ENCODE measurements at regions not wholly inside any gene's neighbourhood (a gene's known extent, or its start where the extent isn't known, plus 50 kb on each side); places are given as distances from the start of the nearest gene placed in this dataset.

DNA sequence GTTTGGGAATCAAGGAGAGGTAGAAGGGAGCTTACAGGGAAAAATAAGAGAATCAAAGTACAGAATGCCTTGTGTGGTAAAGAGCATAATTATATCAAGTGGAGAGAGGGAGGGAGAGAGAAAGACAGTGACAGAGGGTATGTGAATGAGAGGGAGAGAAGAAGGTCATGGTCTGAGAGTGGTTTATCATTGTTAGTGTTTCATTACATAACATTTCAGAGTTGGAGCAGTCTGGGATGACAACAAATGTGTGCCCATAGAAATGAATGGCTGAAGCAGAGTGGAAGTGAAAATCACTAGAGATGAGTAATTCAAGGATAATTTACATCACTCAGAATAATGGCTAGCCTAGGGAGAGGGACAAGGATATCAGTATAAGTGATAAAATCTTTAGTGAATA, 799.2 kb downstream of the TLE1 start:
- no peak overlapping the region for H3K9ac ChIP-seq (ENCODE audit: insufficient read depth in 1 of 2, low read depth in 2 of 2, low read length in 2 of 2)
- no TSS peak for BruUV-seq (replicated peaks)
- no peaks in the 10 kb centered on the region for H3K27me3 ChIP-seq (ENCODE audit: control insufficient read depth in 2 of 2, insufficient read depth in 2 of 2, low read length in 2 of 2)
- no peak overlapping the region for H3K4me2 ChIP-seq (ENCODE audit: insufficient read depth, low read length)
- no peak overlapping the region for H3K4me3 ChIP-seq
- H2AFZ ChIP-seq (ENCODE audit: low read depth, low read length): no peak overlapping the region
- intact Hi-C loops (cut with micrococcal nuclease): no loop called here
- H4K20me1 ChIP-seq (replicated peaks; ENCODE audit: control insufficient read depth, insufficient read depth, low read length): no peaks in the 10 kb centered on the region
- no peaks in the 10 kb centered on the region for H3K4me1 ChIP-seq (replicated peaks in 1 of 2; ENCODE audit: control insufficient read depth in 2 of 2, insufficient read depth in 2 of 2, low read length in 2 of 2)
- DNase-seq (ENCODE audit: extremely low read depth in 1 of 4, low spot score in 3 of 4) (no peak), FAIRE-seq (no peak), ATAC-seq (no peak)
- H3K27ac ChIP-seq (ENCODE audit: extremely low read depth, low read depth, low read length): no peak overlapping the region
- no peaks in the 10 kb centered on the region for H3K79me2 ChIP-seq (ENCODE audit: control insufficient read depth, insufficient read depth, low read length)
- no peaks in the 10 kb centered on the region for H3K36me3 ChIP-seq (ENCODE audit: control insufficient read depth, insufficient read depth, low read length)
- no peaks in the 10 kb centered on the region for H3K9me3 ChIP-seq (replicated peaks; ENCODE audit: control insufficient read depth, insufficient read depth, low read depth, low read length)
- H3K9me1 ChIP-seq (ENCODE audit: control insufficient read depth, insufficient read depth, low read length): no peaks in the 10 kb centered on the region
- in situ Hi-C loops (cut with MboI): no loop called here
- ChIA-PET POLR2A (no interaction called here), CTCF (ENCODE audit: low intra/inter-chr PET ratio) (interaction anchor here (0.7 kb wide), 1 partner anchor 41 kb away, joined by 3 read pairs; no protein-coding TSS in a partner anchor)
- TF ChIP-seq ZKSCAN3 (CRISPR knock-in tag; IDR thresholded peaks at IDR 0.05) (no peak), ZBTB8A (IDR thresholded peaks at IDR 0.05; ENCODE audit: partially characterized antibody) (no peak), ESRRA (IDR thresholded peaks at IDR 0.05; ENCODE audit: borderline replicate concordance, low read depth) (no peak), KAT2B (IDR thresholded peaks at IDR 0.05; ENCODE audit: low read depth, low read length) (no peak)

DNA sequence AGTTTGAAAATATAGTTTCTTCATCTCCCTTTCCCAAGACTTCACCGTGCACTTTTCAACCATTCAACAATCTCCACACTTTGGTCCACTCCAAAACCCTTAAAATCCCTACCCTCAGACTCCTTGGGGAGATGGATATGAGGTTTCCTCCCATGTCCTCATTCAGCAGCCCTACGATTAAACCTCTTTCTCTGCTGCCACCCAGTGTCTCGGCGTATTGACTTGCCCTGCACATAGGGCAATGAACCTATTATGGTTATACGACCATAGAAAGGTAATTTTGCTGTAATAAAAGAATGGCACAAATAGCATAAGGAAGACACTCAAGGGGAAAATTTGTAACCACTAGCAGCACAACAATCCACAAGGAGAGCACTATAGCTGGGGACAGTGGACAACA, 803.5 kb downstream of the TLE1 start:
- intact Hi-C loops (cut with micrococcal nuclease) (no loop called here), in situ Hi-C loops (cut with MboI) (no loop called here)
- Histone ChIP-seq H3K9me1 (ENCODE audit: control insufficient read depth, insufficient read depth, low read length) (no peaks in the 10 kb centered on the region), H4K20me1 (replicated peaks; ENCODE audit: control insufficient read depth, insufficient read depth, low read length) (no peaks in the 10 kb centered on the region), H3K27me3 (ENCODE audit: control insufficient read depth in 2 of 2, insufficient read depth in 2 of 2, low read length in 2 of 2) (no peaks in the 10 kb centered on the region), H3K4me1 (replicated peaks in 1 of 2; ENCODE audit: control insufficient read depth in 2 of 2, insufficient read depth in 2 of 2, low read length in 2 of 2) (no peaks in the 10 kb centered on the region), H3K36me3 (ENCODE audit: control insufficient read depth, insufficient read depth, low read length) (no peaks in the 10 kb centered on the region), H3K9ac (ENCODE audit: insufficient read depth in 1 of 2, low read depth in 2 of 2, low read length in 2 of 2) (no peak overlapping the region), H3K27ac (ENCODE audit: extremely low read depth, low read depth, low read length) (no peak overlapping the region), H3K79me2 (ENCODE audit: control insufficient read depth, insufficient read depth, low read length) (no peaks in the 10 kb centered on the region), H3K9me3 (replicated peaks; ENCODE audit: control insufficient read depth, insufficient read depth, low read depth, low read length) (no peaks in the 10 kb centered on the region), H3K4me3 (no peak overlapping the region), H3K4me2 (ENCODE audit: insufficient read depth, low read length) (no peak overlapping the region), H2AFZ (ENCODE audit: low read depth, low read length) (no peak overlapping the region)
- TF ChIP-seq POLR2G (IDR thresholded peaks at IDR 0.05; ENCODE audit: low read depth, low read length) (no peak), POU5F1 (IDR thresholded peaks at IDR 0.05; ENCODE audit: borderline replicate concordance, low read depth, low read length, partially characterized antibody) (no peak), ZNF311 (CRISPR knock-in tag; IDR thresholded peaks at IDR 0.05) (no peak), ZNF830 (CRISPR knock-in tag; IDR thresholded peaks at IDR 0.05) (no peak), ZNF589 (CRISPR knock-in tag; IDR thresholded peaks at IDR 0.05; ENCODE audit: low read depth) (no peak), KLF16 (IDR thresholded peaks at IDR 0.05) (no peak), ZNF717 (CRISPR knock-in tag; IDR thresholded peaks at IDR 0.05) (no peak), ELF2 (CRISPR knock-in tag; IDR thresholded peaks at IDR 0.05) (no peak)
- TF ChIP-seq, protein P1, sequence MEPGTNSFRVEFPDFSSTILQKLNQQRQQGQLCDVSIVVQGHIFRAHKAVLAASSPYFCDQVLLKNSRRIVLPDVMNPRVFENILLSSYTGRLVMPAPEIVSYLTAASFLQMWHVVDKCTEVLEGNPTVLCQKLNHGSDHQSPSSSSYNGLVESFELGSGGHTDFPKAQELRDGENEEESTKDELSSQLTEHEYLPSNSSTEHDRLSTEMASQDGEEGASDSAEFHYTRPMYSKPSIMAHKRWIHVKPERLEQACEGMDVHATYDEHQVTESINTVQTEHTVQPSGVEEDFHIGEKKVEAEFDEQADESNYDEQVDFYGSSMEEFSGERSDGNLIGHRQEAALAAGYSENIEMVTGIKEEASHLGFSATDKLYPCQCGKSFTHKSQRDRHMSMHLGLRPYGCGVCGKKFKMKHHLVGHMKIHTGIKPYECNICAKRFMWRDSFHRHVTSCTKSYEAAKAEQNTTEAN (CRISPR knock-in tag; IDR thresholded peaks at IDR 0.05): no peak
- CTCF ChIA-PET (ENCODE audit: low intra/inter-chr PET ratio): no interaction called here
- no TSS peak for BruUV-seq (replicated peaks)
- DNase-seq (ENCODE audit: extremely low read depth in 1 of 4, low spot score in 3 of 4) (no peak), ATAC-seq (no peak), FAIRE-seq (no peak)
- POLR2A ChIA-PET: no interaction called here
- 0% methylated on average over 5 of the region's 5 CpGs for WGBS (ENCODE audit: insufficient coverage, low coverage, missing lambda C conversion rate)
